CD14-positive monocyte (primary cell): ENCODE measurements at regions not wholly inside any gene's neighbourhood (a gene's known extent, or its start where the extent isn't known, plus 50 kb on each side); places are given as distances from the start of the nearest gene placed in this dataset.

ENCODE experiments used
- DNase-seq, 3 donors: peaks; one replicate each; pipeline ENCODE4 v3.0.0-alpha.2; 2011 to 2022
- H2AFZ ChIP-seq: 2 replicates; pipeline ENCODE4 v1.6.0; 2012; ENCODE audit warnings: mild to moderate bottlenecking, low read depth, low read length, inconsistent platforms; ENCODE audit not compliant: insufficient read depth, poor library complexity, severe bottlenecking
- H3K27ac ChIP-seq, 2 donors: 1 replicate in 1 of 2; 2 replicates in 1 of 2; pipeline ENCODE4 v1.5.1; 2012 to 2013; ENCODE audit warnings: low read length in 2 of 2, control low read depth in 1 of 2, inconsistent platforms in 1 of 2, low read depth in 1 of 2, mild to moderate bottlenecking in 1 of 2
- H3K27me3 ChIP-seq, 2 donors: one replicate each; pipeline versions ENCODE4 v1.6.0 to v1.6.1; 2011 to 2013; ENCODE audit warnings: low read length in 2 of 2; ENCODE audit not compliant: control insufficient read depth in 2 of 2, insufficient read depth in 2 of 2
- H3K36me3 ChIP-seq, 2 donors: replicated peaks in 1 of 2; 1 replicate in 1 of 2; 2 replicates in 1 of 2; pipeline versions ENCODE4 v1.5.1 to v1.6.1; 2012 to 2013; ENCODE audit warnings: low read length in 2 of 2, control low read depth in 1 of 2, inconsistent platforms in 1 of 2, mild to moderate bottlenecking in 1 of 2; ENCODE audit not compliant: insufficient read depth in 2 of 2, control insufficient read depth in 1 of 2
- H3K4me1 ChIP-seq, 2 donors: 1 replicate in 1 of 2; 2 replicates in 1 of 2; pipeline versions ENCODE4 v1.5.1 to v1.6.1; 2012 to 2013; ENCODE audit warnings: low read length in 2 of 2, control low read depth in 1 of 2, inconsistent platforms in 1 of 2, mild to moderate bottlenecking in 1 of 2, moderate library complexity in 1 of 2; ENCODE audit not compliant: insufficient read depth in 2 of 2, control insufficient read depth in 1 of 2
- H3K4me2 ChIP-seq: replicated peaks from 2 replicates; pipeline ENCODE3; 2012; ENCODE audit warnings: low read length, moderate library complexity, mild to moderate bottlenecking; ENCODE audit not compliant: poor library complexity, severe bottlenecking; ENCODE audit errors: extremely low read depth
- H3K4me3 ChIP-seq, 3 experiments: fragments of 200-600 bp in 1 of 3; sonication (generic) in 1 of 3; replicated peaks in 1 of 3; 1 replicate in 2 of 3; 2 replicates in 1 of 3; pipeline ENCODE4 v1.5.1; 2011 to 2013; ENCODE audit warnings: low read length in 3 of 3, mild to moderate bottlenecking in 3 of 3, control low read depth in 2 of 3, low read depth in 2 of 3, inconsistent platforms in 1 of 3, moderate library complexity in 1 of 3
- H3K79me2 ChIP-seq: 2 replicates; pipeline ENCODE4 v1.6.0; 2012; ENCODE audit warnings: mild to moderate bottlenecking, control low read depth, inconsistent platforms, low read length, moderate library complexity; ENCODE audit not compliant: insufficient read depth
- H3K9ac ChIP-seq: 2 replicates; pipeline ENCODE4 v1.6.0; 2017; ENCODE audit warnings: low read length, mild to moderate bottlenecking; ENCODE audit not compliant: insufficient read depth, poor library complexity, severe bottlenecking
- H3K9me3 ChIP-seq, 2 donors: replicated peaks in 1 of 2; 1 replicate in 1 of 2; 2 replicates in 1 of 2; pipeline versions ENCODE4 v1.5.1 to v1.6.1; 2012 to 2013; ENCODE audit warnings: low read length in 2 of 2, control low read depth in 1 of 2; ENCODE audit not compliant: control insufficient read depth in 1 of 2, insufficient read depth in 1 of 2
- H4K20me1 ChIP-seq: 2 replicates; pipeline ENCODE4 v1.6.0; 2012; ENCODE audit warnings: mild to moderate bottlenecking, low read length, control low read depth, moderate library complexity; ENCODE audit not compliant: insufficient read depth
- H3K27ac Mint-ChIP-seq, 7 donors: one replicate each; pipeline ENCODE4 v1.8.0; 2020; ENCODE audit warnings: mild to moderate bottlenecking in 7 of 7, mixed read lengths in 7 of 7, moderate library complexity in 6 of 7, inconsistent platforms in 2 of 7
- H3K27me3 Mint-ChIP-seq, 3 donors: one replicate each; pipeline ENCODE4 v1.8.0; 2021 to 2022; ENCODE audit warnings: low read depth in 3 of 3, mild to moderate bottlenecking in 3 of 3, mixed read lengths in 3 of 3, moderate library complexity in 3 of 3, inconsistent platforms in 1 of 3
- H3K36me3 Mint-ChIP-seq, 2 donors: one replicate each; pipeline ENCODE4 v1.8.0; 2020; ENCODE audit warnings: mixed read lengths in 2 of 2, inconsistent platforms in 1 of 2, mild to moderate bottlenecking in 1 of 2
- H3K4me1 Mint-ChIP-seq: one replicate; pipeline ENCODE4 v1.8.0; 2020; ENCODE audit warnings: mild to moderate bottlenecking, mixed read lengths
- H3K4me3 Mint-ChIP-seq, 2 donors: one replicate each; pipeline ENCODE4 v1.8.0; 2020; ENCODE audit warnings: mild to moderate bottlenecking in 2 of 2, mixed read lengths in 2 of 2, moderate library complexity in 1 of 2
- H3K9me3 Mint-ChIP-seq, 7 donors: one replicate each; pipeline ENCODE4 v1.8.0; 2020 to 2022; ENCODE audit warnings: mixed read lengths in 7 of 7, mild to moderate bottlenecking in 6 of 7, moderate library complexity in 6 of 7, inconsistent platforms in 2 of 7
- CTCF ChIP-seq: fragments of 200-600 bp; IDR thresholded peaks from one replicate; pipeline ENCODE4 v1.8.0; 2022; ENCODE audit warnings: antibody characterized with exemption, mild to moderate bottlenecking
- WGBS: methylation state at CpG from one replicate; pipeline ENCODE4 v1.1.5; 2013; ENCODE audit warnings: missing lambda C conversion rate; ENCODE audit not compliant: insufficient coverage; 5-methylcytosine and 5-hydroxymethylcytosine counted together
- intact Hi-C, 2 donors: fragments of 100-400 bp; cut with micrococcal nuclease; formaldehyde crosslinking; loops; one replicate each; pipeline versions ENCODE4 v1.15.0 to v1.15.1; 2023

GRCh38 chr16:31764103-31764502 lies 109.5 kb upstream of the ZNF267 start:
- 100% methylated on average over 1 of the region's 2 CpGs for WGBS

GRCh38 chr16:31767267-31767666 lies 106.3 kb upstream of the ZNF267 start:
- Histone ChIP-seq H3K79me2 (no peaks in the 10 kb centered on the region), H4K20me1 (no peaks in the 10 kb centered on the region), H2AFZ (no peak overlapping the region), H3K9me3 (peaks cover 69 to 96% of the 10 kb centered on the region in 2 donors), H3K4me3 (no peak overlapping the region), H3K9ac (no peak overlapping the region), H3K36me3 (no peaks in the 10 kb centered on the region), H3K27me3 (no peaks in the 10 kb centered on the region), H3K4me2 (no peak overlapping the region), H3K27ac (no peak overlapping the region), H3K4me1 (no peaks in the 10 kb centered on the region)
- intact Hi-C loops = no loop called here
- Mint-ChIP-seq H3K27me3 (no peaks in the 10 kb centered on the region), H3K36me3 (no peaks in the 10 kb centered on the region), H3K4me1 (no peaks in the 10 kb centered on the region), H3K9me3 (peaks cover 29 to 88% (median 71%) of the 10 kb centered on the region in 7 donors), H3K4me3 (no peak overlapping the region), H3K27ac (no peak overlapping the region)
- no peak for DNase-seq
- TF ChIP-seq CTCF = no peak
- 97% methylated on average over 10 of the region's 10 CpGs for WGBS

More at GRCh38 chr16:31764103-31764502, 109.5 kb upstream of the ZNF267 start:
- Mint-ChIP-seq H3K27me3 (no peaks in the 10 kb centered on the region), H3K36me3 (peaks cover 0 to 3% of the 10 kb centered on the region in 2 donors), H3K9me3 (peaks cover 24 to 78% (median 62%) of the 10 kb centered on the region in 7 donors), H3K27ac (no peak overlapping the region), H3K4me1 (no peaks in the 10 kb centered on the region), H3K4me3 (no peak overlapping the region)
- Histone ChIP-seq H3K79me2 (no peaks in the 10 kb centered on the region), H3K27ac (no peak overlapping the region), H3K9me3 (peaks cover 52 to 85% of the 10 kb centered on the region in 2 donors), H3K36me3 (no peaks in the 10 kb centered on the region), H2AFZ (no peak overlapping the region), H3K9ac (no peak overlapping the region), H3K4me2 (no peak overlapping the region), H3K4me3 (no peak overlapping the region), H3K27me3 (no peaks in the 10 kb centered on the region), H3K4me1 (no peaks in the 10 kb centered on the region), H4K20me1 (no peaks in the 10 kb centered on the region)
- DNase-seq = no peak
- TF ChIP-seq CTCF = no peak
- intact Hi-C loops = no loop called here
